ENCODE measurements at regions not wholly inside any gene's neighbourhood (a gene's known extent, or its start where the extent isn't known, plus 50 kb on each side); places are given as distances from the start of the nearest gene placed in this dataset.

DNA sequence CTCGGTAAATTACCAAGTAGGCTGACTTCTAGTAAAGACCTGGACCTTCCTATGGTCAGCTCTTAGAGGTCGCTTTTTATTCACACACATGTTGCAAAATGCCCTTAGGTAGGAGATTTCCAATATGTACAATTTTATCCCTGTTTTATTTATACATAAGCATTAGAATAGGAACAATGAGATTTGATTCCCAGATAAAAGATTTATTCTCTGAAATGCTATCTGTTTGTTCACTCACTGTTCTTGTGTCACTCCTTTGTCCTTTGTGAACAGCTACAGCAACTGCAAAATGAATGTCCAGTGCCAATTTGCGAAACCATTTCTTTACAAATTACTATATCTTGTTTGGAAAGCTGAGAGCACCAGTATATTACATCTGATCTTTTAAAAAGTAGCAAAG is 991.5 kb upstream of the TYRP1 start:
- TF ChIP-seq ZNF274 (IDR thresholded peaks at IDR 0.05; ENCODE audit: low read depth, low read length) (no peak), SUZ12 (IDR thresholded peaks at IDR 0.05; ENCODE audit: extremely low read depth, insufficient read depth, insufficient read length) (no peak)
